Endothelial cell of umbilical vein (primary cell): ENCODE measurements at regions not wholly inside any gene's neighbourhood (a gene's known extent, or its start where the extent isn't known, plus 50 kb on each side); places are given as distances from the start of the nearest gene placed in this dataset.

Source experiments
- BruUV-seq: library from RNA; stranded (reverse); fragments of 400-500 nt; replicated peaks from 2 replicates; lab custom pipeline; 2021; lab: Mats Ljungman, UMichigan
- CTCF ChIA-PET: fragments of 300-600, 350-600 bp; sonication (Branson Sonifier 250); formaldehyde crosslinking; loops from one replicate; lab custom pipeline; 2021; ENCODE audit warnings: antibody characterized with exemption, inconsistent platforms; lab: Charles Lee
- POLR2A ChIA-PET: fragments of 300-600, 350-600 bp; sonication (Branson Sonifier 250); formaldehyde crosslinking; loops from one replicate; lab custom pipeline; 2021; ENCODE audit warnings: antibody characterized with exemption, inconsistent platforms; lab: Charles Lee
- DNase-seq: peaks from one replicate; pipeline ENCODE4 v3.0.0-alpha.2; 2011; ENCODE audit warnings: low read depth, low spot score
- FAIRE-seq: peaks from 2 replicates; lab custom pipeline; 2011; peaks lifted over from hg19 to GRCh38; lab: Jason Lieb, UNC
- H2AFZ ChIP-seq: 2 replicates; pipeline ENCODE4 v1.6.0; 2012; ENCODE audit warnings: low read depth, low read length, control low read depth, inconsistent platforms
- H3K27ac ChIP-seq: 2 replicates; pipeline ENCODE4 v1.5.1; 2011; ENCODE audit warnings: low read depth, mild to moderate bottlenecking, control low read depth, low read length, moderate library complexity; ENCODE audit not compliant: insufficient read depth
- H3K27me3 ChIP-seq, 2 experiments: 2 replicates each; pipeline versions ENCODE4 v1.6.0 to v1.6.1; 2011; ENCODE audit warnings: low read length in 2 of 2, mixed read lengths in 1 of 2; ENCODE audit not compliant: control insufficient read depth in 2 of 2, insufficient read depth in 2 of 2
- H3K36me3 ChIP-seq, 2 experiments: 2 replicates in 1 of 2; 3 replicates in 1 of 2; pipeline ENCODE4 v1.5.1; 2011; ENCODE audit warnings: low read length in 2 of 2, mild to moderate bottlenecking in 1 of 2, moderate library complexity in 1 of 2; ENCODE audit not compliant: control insufficient read depth in 2 of 2, insufficient read depth in 2 of 2; ENCODE audit errors: extremely low read depth in 1 of 2
- H3K4me1 ChIP-seq: 3 replicates; pipeline ENCODE4 v1.5.1; 2011; ENCODE audit warnings: mild to moderate bottlenecking, low read length; ENCODE audit not compliant: control insufficient read depth, insufficient read depth; ENCODE audit errors: extremely low read depth
- H3K4me2 ChIP-seq: 2 replicates; pipeline ENCODE4 v1.6.1; 2011; ENCODE audit warnings: low read length, control low read depth, mixed read lengths; ENCODE audit not compliant: insufficient read depth
- H3K4me3 ChIP-seq, 3 experiments: fragments of 200-600 bp in 1 of 3; sonication (generic), shearing (Covaris generic) in 1 of 3; replicated peaks in 1 of 3; 2 replicates each; pipeline ENCODE4 v1.5.1; 2011 to 2016; ENCODE audit warnings: control low read depth in 3 of 3, low read length in 3 of 3, mild to moderate bottlenecking in 2 of 3, inconsistent platforms in 1 of 3, low read depth in 1 of 3, moderate library complexity in 1 of 3; ENCODE audit not compliant: insufficient read depth in 1 of 3
- H3K79me2 ChIP-seq: 2 replicates; pipeline ENCODE4 v1.6.0; 2012; ENCODE audit warnings: low read length, inconsistent platforms; ENCODE audit not compliant: control insufficient read depth, insufficient read depth
- H3K9ac ChIP-seq: replicated peaks from 2 replicates; pipeline ENCODE3; 2011; ENCODE audit warnings: low read length, control low read depth; ENCODE audit not compliant: insufficient read depth; ENCODE audit errors: extremely low read depth
- H3K9me1 ChIP-seq: replicated peaks from 3 replicates; pipeline ENCODE4 v1.6.0; 2011; ENCODE audit warnings: mild to moderate bottlenecking, low read length; ENCODE audit not compliant: control insufficient read depth, insufficient read depth; ENCODE audit errors: extremely low read depth
- H3K9me3 ChIP-seq: replicated peaks from 2 replicates; pipeline ENCODE4 v1.5.1; 2012; ENCODE audit warnings: low read length, inconsistent platforms; ENCODE audit not compliant: control insufficient read depth, insufficient read depth
- H4K20me1 ChIP-seq: replicated peaks from 2 replicates; pipeline ENCODE3; 2011; ENCODE audit warnings: mild to moderate bottlenecking, low read length; ENCODE audit not compliant: control insufficient read depth, insufficient read depth; ENCODE audit errors: extremely low read depth
- FOS ChIP-seq: IDR thresholded peaks from 2 replicates; pipeline ENCODE4 v1.6.1; 2011; ENCODE audit warnings: mild to moderate bottlenecking, low read length, moderate library complexity, borderline replicate concordance; ENCODE audit not compliant: insufficient read depth
- GATA2 ChIP-seq: IDR thresholded peaks from 2 replicates; pipeline ENCODE4 v1.7.0; 2011; ENCODE audit warnings: low read depth, mild to moderate bottlenecking, moderate library complexity, mixed read lengths, low read length; ENCODE audit not compliant: insufficient read length, insufficient read depth
- JUN ChIP-seq: IDR thresholded peaks from 2 replicates; pipeline ENCODE4 v1.6.1; 2011; ENCODE audit warnings: borderline replicate concordance, low read depth; ENCODE audit not compliant: insufficient read length, insufficient read depth
- POLR2A ChIP-seq: IDR thresholded peaks from 2 replicates; pipeline ENCODE4 v1.6.1; 2012; ENCODE audit warnings: low read depth, mild to moderate bottlenecking, control low read depth, low read length
- dilution Hi-C: fragments of 300-500 bp; cut with MboI; formaldehyde crosslinking; loops from one replicate; pipeline ENCODE4 v1.15.0; 2019; ENCODE audit warnings: low sequenced_read_pairs; ENCODE audit not compliant: extremely low pct_ligation_motif_present
- intact Hi-C: fragments of 100-400 bp; cut with micrococcal nuclease; formaldehyde crosslinking; loops from one replicate; pipeline ENCODE4 v1.10.0; 2022
- TF ChIP-seq, protein P1 (sequence below), 2 donors: IDR thresholded peaks; 1 replicate in 1 of 2; 2 replicates in 1 of 2; pipeline ENCODE4 v1.5.1; 2011; ENCODE audit warnings: low read length in 2 of 2, mild to moderate bottlenecking in 2 of 2, moderate library complexity in 2 of 2, control low read depth in 1 of 2, inconsistent platforms in 1 of 2, low read depth in 1 of 2; ENCODE audit not compliant: insufficient read depth in 1 of 2; ENCODE audit errors: extremely low read depth in 1 of 2
- TF ChIP-seq, protein P2 (sequence below): IDR thresholded peaks from 2 replicates; pipeline ENCODE4 v1.6.1; 2011; ENCODE audit not compliant: insufficient read depth, insufficient read length

DNA sequence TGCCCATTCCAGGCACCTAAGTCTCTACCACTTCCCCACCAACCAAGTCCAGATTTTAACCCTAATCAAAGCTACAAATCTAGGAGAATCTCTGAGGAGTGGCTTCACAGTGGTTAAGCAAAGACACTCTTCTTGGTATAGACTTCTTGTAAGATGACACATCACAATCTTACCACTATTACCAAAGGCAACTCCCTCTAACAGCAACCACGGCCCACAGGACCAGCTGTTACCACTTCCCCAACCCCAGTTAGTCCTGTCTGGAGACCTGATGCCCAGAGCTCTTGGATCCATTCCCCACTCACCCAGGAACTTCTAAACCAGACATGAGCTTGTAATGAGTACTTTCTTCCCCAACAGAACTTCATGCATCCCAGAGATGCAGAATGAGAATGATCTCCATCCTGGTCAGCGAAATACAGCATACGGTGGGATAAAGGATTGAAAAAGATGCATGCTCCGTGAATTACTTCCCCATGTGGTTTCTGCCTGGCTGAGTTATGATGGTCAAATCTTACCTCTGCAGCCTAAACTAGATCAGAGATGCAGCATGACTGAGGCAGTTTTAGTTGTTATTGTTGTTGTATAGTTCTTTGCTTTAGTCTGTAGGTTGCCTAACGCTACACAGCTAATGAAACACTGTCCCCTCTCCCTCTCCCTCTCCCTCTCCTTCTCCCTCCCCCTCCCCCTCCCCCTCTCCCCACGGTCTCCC, 87.7 kb upstream of the FOXN3 start:
- BruUV-seq, result no TSS peak
- H3K27me3 ChIP-seq, result no peaks in the 10 kb centered on the region
- ChIA-PET CTCF (interaction anchor here (0.7 to 1.3 kb wide), 2 partner anchors 11 to 15 kb away, joined by 3 to 4 read pairs; no protein-coding TSS in a partner anchor), POLR2A (interaction anchor here (0.6 kb wide), 1 partner anchor 50 kb away, joined by 4 read pairs; no protein-coding TSS in a partner anchor)
- H3K4me2 ChIP-seq, result no peak overlapping the region
- peaks cover 17% of the 10 kb centered on the region for H3K4me1 ChIP-seq
- no peak overlapping the region for H2AFZ ChIP-seq
- no peaks in the 10 kb centered on the region for H3K79me2 ChIP-seq
- H3K27ac ChIP-seq, result no peak overlapping the region
- dilution Hi-C loops, result no loop called here
- H3K36me3 ChIP-seq, result no peaks in the 10 kb centered on the region
- DNase-seq (no peak), FAIRE-seq (no peak)
- intact Hi-C loops, result loop anchor here (5.0 kb wide), 1 partner anchor 77 kb away; no protein-coding TSS in a partner anchor
- H3K9me3 ChIP-seq, result no peaks in the 10 kb centered on the region
- TF ChIP-seq GATA2 (no peak), FOS (no peak), POLR2A (no peak), JUN (no peak)
- TF ChIP-seq, protein P1, sequence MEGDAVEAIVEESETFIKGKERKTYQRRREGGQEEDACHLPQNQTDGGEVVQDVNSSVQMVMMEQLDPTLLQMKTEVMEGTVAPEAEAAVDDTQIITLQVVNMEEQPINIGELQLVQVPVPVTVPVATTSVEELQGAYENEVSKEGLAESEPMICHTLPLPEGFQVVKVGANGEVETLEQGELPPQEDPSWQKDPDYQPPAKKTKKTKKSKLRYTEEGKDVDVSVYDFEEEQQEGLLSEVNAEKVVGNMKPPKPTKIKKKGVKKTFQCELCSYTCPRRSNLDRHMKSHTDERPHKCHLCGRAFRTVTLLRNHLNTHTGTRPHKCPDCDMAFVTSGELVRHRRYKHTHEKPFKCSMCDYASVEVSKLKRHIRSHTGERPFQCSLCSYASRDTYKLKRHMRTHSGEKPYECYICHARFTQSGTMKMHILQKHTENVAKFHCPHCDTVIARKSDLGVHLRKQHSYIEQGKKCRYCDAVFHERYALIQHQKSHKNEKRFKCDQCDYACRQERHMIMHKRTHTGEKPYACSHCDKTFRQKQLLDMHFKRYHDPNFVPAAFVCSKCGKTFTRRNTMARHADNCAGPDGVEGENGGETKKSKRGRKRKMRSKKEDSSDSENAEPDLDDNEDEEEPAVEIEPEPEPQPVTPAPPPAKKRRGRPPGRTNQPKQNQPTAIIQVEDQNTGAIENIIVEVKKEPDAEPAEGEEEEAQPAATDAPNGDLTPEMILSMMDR (IDR thresholded peaks at IDR 0.05; ENCODE audit: extremely low read depth in 1 of 2, insufficient read depth in 1 of 2, low read depth in 1 of 2, low read length in 2 of 2), result no peak
- TF ChIP-seq, protein P2, sequence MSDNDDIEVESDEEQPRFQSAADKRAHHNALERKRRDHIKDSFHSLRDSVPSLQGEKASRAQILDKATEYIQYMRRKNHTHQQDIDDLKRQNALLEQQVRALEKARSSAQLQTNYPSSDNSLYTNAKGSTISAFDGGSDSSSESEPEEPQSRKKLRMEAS, result no peak
- H3K9me1 ChIP-seq, result no peaks in the 10 kb centered on the region
- no peak overlapping the region for H3K4me3 ChIP-seq
- H4K20me1 ChIP-seq, result no peaks in the 10 kb centered on the region
- H3K9ac ChIP-seq, result no peak overlapping the region
